ENCODE measurements at regions not wholly inside any gene's neighbourhood (a gene's known extent, or its start where the extent isn't known, plus 50 kb on each side); places are given as distances from the start of the nearest gene placed in this dataset.

DNA sequence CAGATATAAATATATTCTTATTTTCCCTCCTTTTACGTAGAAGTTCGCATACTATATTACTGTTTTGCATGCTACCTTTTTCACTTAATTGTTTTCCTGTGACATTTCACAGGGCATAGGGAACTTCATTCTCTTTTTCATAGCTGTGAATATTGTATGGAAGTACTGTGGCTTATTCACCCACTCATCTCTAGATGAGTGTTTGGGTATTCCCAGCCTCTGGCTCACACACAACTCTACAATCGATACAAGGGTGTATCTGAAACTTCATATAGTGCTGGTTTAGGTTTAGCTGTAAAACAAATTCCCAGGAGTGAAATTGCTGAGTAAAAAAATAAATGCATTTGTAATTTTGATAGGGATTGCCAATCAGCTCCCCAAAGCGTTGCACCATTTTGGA is 55.3 kb upstream of the MAGI1 start:
- TF ChIP-seq CTCF (IDR thresholded peaks at IDR 0.05) = no peak
- CTCF ChIA-PET = no interaction called here
- DNase-seq = no peak

DNA sequence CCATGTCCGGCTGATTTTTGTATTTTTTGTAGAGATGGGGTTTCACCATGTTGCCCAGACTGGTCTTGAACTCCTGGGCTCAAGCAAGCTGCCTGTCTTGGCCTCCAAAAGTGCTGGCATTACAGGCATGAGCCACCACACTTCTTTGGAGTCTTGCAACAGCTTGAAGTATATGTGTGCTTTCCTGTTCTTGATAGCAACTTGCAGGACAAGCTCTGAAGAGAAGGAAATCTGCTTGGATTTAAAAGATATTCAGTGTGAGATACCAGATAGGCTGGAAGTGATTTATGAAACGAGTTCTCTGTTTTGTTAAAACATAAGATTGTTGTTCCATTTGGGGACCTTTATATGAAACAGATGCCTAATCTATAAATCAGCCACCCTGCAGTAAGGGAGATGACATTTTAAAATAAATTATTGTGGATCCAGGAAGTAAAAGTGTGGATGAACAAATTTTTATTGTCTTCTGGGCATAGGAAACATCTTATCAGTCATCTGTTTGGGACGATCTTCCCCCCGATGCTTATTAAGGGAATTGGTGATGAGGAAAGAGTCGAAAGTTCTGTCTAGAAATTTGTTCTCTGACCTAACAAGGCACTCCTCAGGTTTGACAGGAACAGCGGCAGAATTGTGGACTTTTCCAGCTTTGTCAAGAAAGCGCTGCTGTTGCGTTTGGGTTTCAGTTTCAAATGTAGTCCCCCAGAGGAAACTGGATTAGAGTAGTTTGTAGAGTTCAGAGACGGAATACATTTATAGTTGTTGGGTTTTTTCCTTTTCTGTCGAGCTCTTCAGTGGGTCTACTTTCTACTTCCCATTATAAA is 53.7 kb upstream of the MAGI1 start:
- Mint-ChIP-seq H3K4me3 (no peak overlapping the region), H3K27ac (no peak overlapping the region), H3K27me3 (peaks cover 1% of the 10 kb centered on the region), H3K36me3 (ENCODE audit: low read depth) (no peaks in the 10 kb centered on the region), H3K4me1 (ENCODE audit: low read depth) (no peaks in the 10 kb centered on the region), H3K9me3 (no peaks in the 10 kb centered on the region)
- intact Hi-C loops (cut with micrococcal nuclease) = no loop called here
- ATAC-seq (no peak), DNase-seq (no peak)
- TF ChIP-seq CTCF (IDR thresholded peaks at IDR 0.05) = no peak
- POLR2A ChIA-PET = no interaction called here
- CTCF ChIA-PET = no interaction called here

More for the DNA sequence above, 55.3 kb upstream of the MAGI1 start:
- POLR2A ChIA-PET = no interaction called here
- no peaks in the 10 kb centered on the region for H3K4me1 Mint-ChIP-seq (ENCODE audit: low read depth)
- no peak overlapping the region for H3K27ac Mint-ChIP-seq
- no peaks in the 10 kb centered on the region for H3K9me3 Mint-ChIP-seq
- ATAC-seq = no peak
- peaks cover 1% of the 10 kb centered on the region for H3K27me3 Mint-ChIP-seq
- no peaks in the 10 kb centered on the region for H3K36me3 Mint-ChIP-seq (ENCODE audit: low read depth)
- no peak overlapping the region for H3K4me3 Mint-ChIP-seq
- intact Hi-C loops (cut with micrococcal nuclease) = no loop called here
